Small intestine (tissue), 7 donors: ENCODE measurements at regions not wholly inside any gene's neighbourhood (a gene's known extent, or its start where the extent isn't known, plus 50 kb on each side); places are given as distances from the start of the nearest gene placed in this dataset.

ENCODE experiments used
- DNase-seq, 2 donors: peaks; one replicate each; pipeline versions ENCODE4 v3.0.0 to v3.0.0-alpha.2; 2013
- FAIRE-seq: peaks from 2 replicates; lab custom pipeline; 2012; peaks lifted over from hg19 to GRCh38; lab: Jason Lieb, UNC
- H3K27ac ChIP-seq, 3 donors: one replicate each; pipeline ENCODE4 v1.5.1; 2013; ENCODE audit warnings: low read length in 2 of 3, mild to moderate bottlenecking in 2 of 3, control low read depth in 1 of 3, inconsistent platforms in 1 of 3, low read depth in 1 of 3, moderate library complexity in 1 of 3
- H3K27me3 ChIP-seq, 3 donors: one replicate each; pipeline ENCODE4 v1.6.1; 2013; ENCODE audit warnings: low read length in 3 of 3, inconsistent platforms in 1 of 3; ENCODE audit not compliant: control insufficient read depth in 3 of 3, insufficient read depth in 3 of 3
- H3K36me3 ChIP-seq, 3 donors: one replicate each; pipeline ENCODE4 v1.6.1; 2013; ENCODE audit warnings: low read length in 3 of 3, inconsistent platforms in 1 of 3, low read depth in 1 of 3, mild to moderate bottlenecking in 1 of 3, moderate library complexity in 1 of 3; ENCODE audit not compliant: control insufficient read depth in 3 of 3, insufficient read depth in 2 of 3
- H3K4me1 ChIP-seq, 3 donors: one replicate each; pipeline ENCODE4 v1.6.1; 2013; ENCODE audit warnings: low read length in 2 of 3, inconsistent platforms in 1 of 3, low read depth in 1 of 3, mild to moderate bottlenecking in 1 of 3, moderate library complexity in 1 of 3; ENCODE audit not compliant: control insufficient read depth in 3 of 3, insufficient read depth in 2 of 3
- H3K4me3 ChIP-seq, 3 donors: one replicate each; pipeline ENCODE4 v1.5.1; 2013; ENCODE audit warnings: low read length in 3 of 3, control low read depth in 1 of 3, inconsistent platforms in 1 of 3, low read depth in 1 of 3, mild to moderate bottlenecking in 1 of 3, moderate library complexity in 1 of 3
- H3K9me3 ChIP-seq, 2 donors: one replicate each; pipeline ENCODE4 v1.6.1; 2013; ENCODE audit warnings: low read depth in 1 of 2, low read length in 1 of 2; ENCODE audit not compliant: control insufficient read depth in 2 of 2, insufficient read depth in 1 of 2
- WGBS, 3 donors: extraction: QIAGEN DNeasy Blood & Tissue Kit; methylation state at CpG; one replicate each; pipeline ENCODE4 v1.1.7; 2013; 5-methylcytosine and 5-hydroxymethylcytosine counted together
- donor health status: healthy with polysubstance abuse.
- donor health status: control.
- donor health status: control.
- donor health status: Bipolar disorder and iron deficiency.
- donor health status: healthy.

GRCh38 chr10:83037653-83038052 lies 1101.7 kb upstream of the GHITM start:
- FAIRE-seq (no peak), DNase-seq (no peak)
- no peaks in the 10 kb centered on the region for H3K9me3 ChIP-seq
- no peak overlapping the region for H3K27ac ChIP-seq
- H3K4me3 ChIP-seq: no peak overlapping the region
- no peaks in the 10 kb centered on the region for H3K4me1 ChIP-seq
- no peaks in the 10 kb centered on the region for H3K27me3 ChIP-seq
- no peaks in the 10 kb centered on the region for H3K36me3 ChIP-seq
- WGBS, 3 donors: 49 to 65% (median 53%) methylated on average over 2 of the region's 2 CpGs

GRCh38 chr10:83038631-83039030 lies 1100.7 kb upstream of the GHITM start:
- H3K9me3 ChIP-seq: no peaks in the 10 kb centered on the region
- FAIRE-seq: no peak
- no peaks in the 10 kb centered on the region for H3K27me3 ChIP-seq
- H3K27ac ChIP-seq: no peak overlapping the region
- DNase-seq: no peak
- H3K4me1 ChIP-seq: no peaks in the 10 kb centered on the region
- WGBS, 3 donors: 69 to 74% (median 73%) methylated on average over 2 of the region's 2 CpGs
- H3K36me3 ChIP-seq: no peaks in the 10 kb centered on the region
- H3K4me3 ChIP-seq: no peak overlapping the region

- no peak overlapping the region for H3K4me3 ChIP-seq
- no peak overlapping the region for H3K27ac ChIP-seq
- no peak for FAIRE-seq
- no peak for DNase-seq
- H3K36me3 ChIP-seq: no peaks in the 10 kb centered on the region
- 69 to 89% (median 80%) methylated on average over 4 of the region's 4 CpGs for WGBS, 3 donors
- no peaks in the 10 kb centered on the region for H3K27me3 ChIP-seq
- no peaks in the 10 kb centered on the region for H3K9me3 ChIP-seq
- H3K4me1 ChIP-seq: no peaks in the 10 kb centered on the region
Measured at GRCh38 chr10:83045731-83046130, 1093.6 kb upstream of the GHITM start.

GRCh38 chr10:83050815-83051214 lies 1088.5 kb upstream of the GHITM start:
- H3K27me3 ChIP-seq: no peaks in the 10 kb centered on the region
- 40 to 62% (median 41%) methylated on average over 3 of the region's 3 CpGs for whole genome bisulfite sequencing, 3 donors
- FAIRE-seq: no peak
- no peaks in the 10 kb centered on the region for H3K9me3 ChIP-seq
- no peaks in the 10 kb centered on the region for H3K4me1 ChIP-seq
- DNase-seq: no peak
- no peaks in the 10 kb centered on the region for H3K36me3 ChIP-seq
- H3K4me3 ChIP-seq: no peak overlapping the region
- H3K27ac ChIP-seq: no peak overlapping the region

- H3K9me3 ChIP-seq: peaks cover 0 to 2% of the 10 kb centered on the region in 2 donors
- no peaks in the 10 kb centered on the region for H3K4me1 ChIP-seq
- no peak for FAIRE-seq
- no peaks in the 10 kb centered on the region for H3K36me3 ChIP-seq
- DNase-seq: no peak
- H3K27me3 ChIP-seq: no peaks in the 10 kb centered on the region
- H3K4me3 ChIP-seq: no peak overlapping the region
- 86 to 94% (median 91%) methylated on average over 2 of the region's 2 CpGs for WGBS, 3 donors
- H3K27ac ChIP-seq: no peak overlapping the region
Measured at GRCh38 chr10:83062871-83063270, 1076.4 kb upstream of the GHITM start.

GRCh38 chr10:83073472-83073871 lies 1065.8 kb upstream of the GHITM start:
- Histone ChIP-seq H3K27ac (no peak overlapping the region), H3K4me1 (no peaks in the 10 kb centered on the region), H3K4me3 (no peak overlapping the region), H3K36me3 (no peaks in the 10 kb centered on the region), H3K9me3 (peaks cover 0 to 4% of the 10 kb centered on the region in 2 donors), H3K27me3 (no peaks in the 10 kb centered on the region)
- FAIRE-seq (no peak), DNase-seq (no peak)
- WGBS, 3 donors: 24 to 70% (median 36%) methylated on average over 1 of the region's 1 CpG

- H3K9me3 ChIP-seq: peaks cover 0 to 4% of the 10 kb centered on the region in 2 donors
- H3K4me1 ChIP-seq: no peaks in the 10 kb centered on the region
- H3K4me3 ChIP-seq: no peak overlapping the region
- no peak for FAIRE-seq
- WGBS, 3 donors: 52 to 80% (median 72%) methylated on average over 4 of the region's 4 CpGs
- H3K27me3 ChIP-seq: no peaks in the 10 kb centered on the region
- H3K36me3 ChIP-seq: no peaks in the 10 kb centered on the region
- H3K27ac ChIP-seq: no peak overlapping the region
- peak in 1 of 2 donors; percentile 8 for DNase-seq
Measured at GRCh38 chr10:83075016-83075814, 1064.1 kb upstream of the GHITM start.

- FAIRE-seq (no peak), DNase-seq (no peak)
- H3K4me1 ChIP-seq: no peaks in the 10 kb centered on the region
- no peak overlapping the region for H3K4me3 ChIP-seq
- no peaks in the 10 kb centered on the region for H3K27me3 ChIP-seq
- H3K36me3 ChIP-seq: no peaks in the 10 kb centered on the region
- H3K9me3 ChIP-seq: peaks cover 0 to 4% of the 10 kb centered on the region in 2 donors
- H3K27ac ChIP-seq: no peak overlapping the region
Measured at GRCh38 chr10:83075815-83076355, 1063.4 kb upstream of the GHITM start.
